HG02763 (cell line): ENCODE measurements at regions not wholly inside any gene's neighbourhood (a gene's known extent, or its start where the extent isn't known, plus 50 kb on each side); places are given as distances from the start of the nearest gene placed in this dataset.

ENCODE experiments used
- ATAC-seq: cut with Tn5 transposase; IDR thresholded peaks from one replicate; pipeline ENCODE4 v1.9.1; 2021; ENCODE audit warnings: mild to moderate bottlenecking, moderate library complexity; ENCODE audit not compliant: unreplicated experiment

- ATAC-seq, result no peak
These were observed 83.9 kb upstream of the USP47 start for GRCh38 chr11:11757909-11758308.

- no peak for ATAC-seq
These were observed 85.1 kb upstream of the USP47 start for GRCh38 chr11:11756718-11757117.

GRCh38 chr11:11755871-11756270 is 85.9 kb upstream of the USP47 start:
- no peak for ATAC-seq

- ATAC-seq, result no peak
These were observed 89.1 kb upstream of the USP47 start for GRCh38 chr11:11752679-11753078.

GRCh38 chr11:11750017-11750878 is 91.5 kb upstream of the USP47 start:
- ATAC-seq, result no peak

- no peak for ATAC-seq
These were observed 92.9 kb upstream of the USP47 start for GRCh38 chr11:11748706-11749365.

- no peak for ATAC-seq
These were observed 94.2 kb upstream of the USP47 start for GRCh38 chr11:11747570-11747969.

GRCh38 chr11:11746449-11746848 is 95.3 kb upstream of the USP47 start:
- ATAC-seq, result no peak

GRCh38 chr11:11743216-11743615 is 98.6 kb upstream of the USP47 start:
- no peak for ATAC-seq

GRCh38 chr11:11742486-11742885 is 99.3 kb upstream of the USP47 start:
- ATAC-seq, result no peak

GRCh38 chr11:11740836-11741235 is 100.9 kb upstream of the USP47 start:
- no peak for ATAC-seq

- no peak for ATAC-seq
These were observed 101.6 kb upstream of the USP47 start for GRCh38 chr11:11740073-11740702.

- no peak for ATAC-seq
These were observed 103.4 kb upstream of the USP47 start for GRCh38 chr11:11738370-11738769.

GRCh38 chr11:11735586-11735985 is 106.2 kb upstream of the USP47 start:
- ATAC-seq, result no peak

GRCh38 chr11:11733246-11733747 is 108.5 kb upstream of the USP47 start:
- no peak for ATAC-seq

GRCh38 chr11:11732116-11732515 is 109.7 kb upstream of the USP47 start:
- no peak for ATAC-seq

- ATAC-seq, result no peak
These were observed 109.7 kb upstream of the GALNT18 start for GRCh38 chr11:11731311-11732083.

GRCh38 chr11:11728386-11728785 is 106.6 kb upstream of the GALNT18 start:
- ATAC-seq, result no peak

- ATAC-seq, result no peak
These were observed 103.6 kb upstream of the GALNT18 start for GRCh38 chr11:11725438-11725837.

- no peak for ATAC-seq
These were observed 103.2 kb upstream of the GALNT18 start for GRCh38 chr11:11724994-11725393.

- no peak for ATAC-seq
These were observed 101.1 kb upstream of the GALNT18 start for GRCh38 chr11:11722861-11723260.
